GM12878 (cell line): ENCODE measurements at regions not wholly inside any gene's neighbourhood (a gene's known extent, or its start where the extent isn't known, plus 50 kb on each side); places are given as distances from the start of the nearest gene placed in this dataset.

Source experiments
- ATAC-seq: fragments of 200-7000 bp; cut with Tn5 transposase; 3 replicates; pipeline ENCODE4 v1.9.1; 2020; ENCODE audit warnings: mild to moderate bottlenecking, moderate library complexity
- BruUV-seq: library from RNA; stranded (reverse); fragments of 400-500 nt; replicated peaks from 2 replicates; lab custom pipeline; 2021; lab: Mats Ljungman, UMichigan
- CTCF ChIA-PET: fragments of 300-600 bp; sonication (Branson Sonifier 250); formaldehyde crosslinking; extraction: SDS; loops from one replicate; lab custom pipeline; 2021; ENCODE audit warnings: inconsistent platforms; lab: Yijun Ruan, JAX
- POLR2A ChIA-PET: fragments of 350-600 bp; formaldehyde crosslinking; extraction: SDS; loops from one replicate; lab custom pipeline; 2021; ENCODE audit warnings: inconsistent platforms; lab: Charles Lee
- RAD21 ChIA-PET: fragments of 300-600 bp; sonication (Branson Sonifier 250); formaldehyde crosslinking; loops from one replicate; lab custom pipeline; 2023; ENCODE audit warnings: antibody characterized with exemption; ENCODE audit not compliant: unreplicated experiment; lab: Charles Lee
- SMC1A ChIA-PET: fragments of 300-600 bp; sonication (Branson Sonifier 250); formaldehyde crosslinking; loops from one replicate; lab custom pipeline; 2023; ENCODE audit not compliant: unreplicated experiment, uncharacterized antibody; lab: Charles Lee
- DNase-seq: peaks from one replicate; pipeline ENCODE4 v3.0.0-alpha.2; 2011; ENCODE audit warnings: low read depth, low spot score
- FAIRE-seq: peaks from 3 replicates; lab custom pipeline; 2011; peaks lifted over from hg19 to GRCh38; lab: Jason Lieb, UNC
- H2AFZ ChIP-seq: 2 replicates; pipeline ENCODE4 v1.6.0; 2011; ENCODE audit warnings: low read depth, low read length, control low read depth; ENCODE audit not compliant: control insufficient read depth
- H3K27ac ChIP-seq: 2 replicates; pipeline ENCODE4 v1.5.1; 2011; ENCODE audit warnings: control low read depth; ENCODE audit not compliant: control insufficient read depth, insufficient read depth
- H3K27me3 ChIP-seq, 2 experiments: replicated peaks in 1 of 2; 2 replicates each; pipeline versions ENCODE4 v1.6.0 to v1.6.1; 2011; ENCODE audit warnings: low read length in 1 of 2; ENCODE audit not compliant: control insufficient read depth in 2 of 2, insufficient read depth in 2 of 2
- H3K36me3 ChIP-seq, 2 experiments: 2 replicates each; pipeline ENCODE4 v1.5.1; 2011; ENCODE audit warnings: low read length in 1 of 2; ENCODE audit not compliant: control insufficient read depth in 2 of 2, insufficient read depth in 2 of 2
- H3K4me1 ChIP-seq: 2 replicates; pipeline ENCODE4 v1.6.1; 2011; ENCODE audit warnings: mild to moderate bottlenecking, low read length, moderate library complexity, mixed read lengths; ENCODE audit not compliant: control insufficient read depth, insufficient read depth
- H3K4me2 ChIP-seq: 2 replicates; pipeline ENCODE4 v1.6.0; 2011; ENCODE audit warnings: control low read depth; ENCODE audit not compliant: control insufficient read depth, insufficient read depth
- H3K4me3 ChIP-seq: fragments of 200-600 bp; sonication (generic); 2 replicates; pipeline ENCODE4 v1.5.1; 2016
- H3K79me2 ChIP-seq: 2 replicates; pipeline ENCODE4 v1.6.0; 2011; ENCODE audit warnings: low read length; ENCODE audit not compliant: control insufficient read depth, insufficient read depth
- H3K9ac ChIP-seq: 2 replicates; pipeline ENCODE4 v1.8.0; 2011; ENCODE audit warnings: low read length, control low read depth, mixed read lengths; ENCODE audit not compliant: control insufficient read depth, insufficient read depth
- H3K9me3 ChIP-seq: replicated peaks from 3 replicates; pipeline ENCODE4 v1.5.1; 2011; ENCODE audit warnings: mild to moderate bottlenecking, low read length; ENCODE audit not compliant: control insufficient read depth, insufficient read depth
- H4K20me1 ChIP-seq: 2 replicates; pipeline ENCODE4 v1.6.0; 2011; ENCODE audit not compliant: control insufficient read depth, insufficient read depth
- GATAD2B ChIP-seq: fragments of 450-650 bp; conservative IDR thresholded peaks from 2 replicates; pipeline ENCODE4 v1.6.1; 2017; ENCODE audit warnings: low read depth, mild to moderate bottlenecking, moderate library complexity
- PAX5 ChIP-seq: IDR thresholded peaks from 2 replicates; pipeline ENCODE4 v1.6.1; 2011; ENCODE audit warnings: low read depth, low read length, borderline replicate concordance
- RUNX3 ChIP-seq: IDR thresholded peaks from 2 replicates; pipeline ENCODE4 v1.6.1; 2012; ENCODE audit warnings: low read length, inconsistent platforms
- SMAD1 ChIP-seq: fragments of 450-650 bp; IDR thresholded peaks from 2 replicates; pipeline ENCODE4 v1.6.1; 2018; ENCODE audit warnings: mild to moderate bottlenecking, low read depth; ENCODE audit not compliant: partially characterized antibody
- SREBF2 ChIP-seq: IDR thresholded peaks from 2 replicates; pipeline ENCODE4 v1.6.1; 2012; ENCODE audit warnings: mild to moderate bottlenecking, low read length
- TARDBP ChIP-seq: IDR thresholded peaks from 2 replicates; pipeline ENCODE4 v1.6.1; 2016; ENCODE audit warnings: borderline replicate concordance
- ZBTB11 ChIP-seq: fragments of 450-650 bp; formaldehyde crosslinking; IDR thresholded peaks from 2 replicates; pipeline ENCODE4 v1.5.0; 2022; ENCODE audit warnings: mild to moderate bottlenecking, missing genetic modification characterization
- WGBS: methylation state at CpG from one replicate; pipeline ENCODE4 v1.1.6; 2016; ENCODE audit warnings: low lambda C conversion rate; ENCODE audit not compliant: insufficient replicate concordance, insufficient coverage; ENCODE audit errors: missing lambda C conversion rate; 5-methylcytosine and 5-hydroxymethylcytosine counted together
- in situ Hi-C: fragments of 300-500 bp; cut with MboI; formaldehyde crosslinking; loops from 9 replicates; pipeline ENCODE4 v1.14.3; 2018; ENCODE audit warnings: mixed read lengths
- intact Hi-C: fragments of 100-400 bp; cut with micrococcal nuclease; formaldehyde crosslinking; loops from one replicate; pipeline ENCODE4 v1.14.2; 2022; ENCODE audit not compliant: unreplicated experiment

GRCh38 chr12:75611041-75611440, 99.6 kb upstream of the KRR1 start:
- no peak for ATAC-seq
- Histone ChIP-seq H3K27ac (no peak overlapping the region), H2AFZ (no peak overlapping the region), H3K79me2 (no peaks in the 10 kb centered on the region)
- BruUV-seq, result no TSS peak
- intact Hi-C loops, result no loop called here
- ChIA-PET POLR2A (interaction anchor here (0.6 kb wide), 1 partner anchor 603 kb away, joined by 3 read pairs; no protein-coding TSS in a partner anchor), CTCF (interaction anchor here (0.9 to 1.7 kb wide), 4 partner anchors 12 to 84 kb away, joined by 3 to 4 read pairs (median 3); no protein-coding TSS in a partner anchor)
- no peak for FAIRE-seq
- in situ Hi-C loops, result no loop called here
- no peak for TF ChIP-seq SREBF2
- TF ChIP-seq PAX5, result no peak
- TF ChIP-seq SMAD1, result no peak
- no peak for TF ChIP-seq RUNX3
- no peak for TF ChIP-seq ZBTB11 (CRISPR knock-in tag)
- TF ChIP-seq TARDBP, result no peak
- TF ChIP-seq GATAD2B, result no peak
- TF ChIP-seq, all 136 proteins: peak for 0
- H3K9ac ChIP-seq, result no peak overlapping the region
- H3K36me3 ChIP-seq, result no peaks in the 10 kb centered on the region
- no peaks in the 10 kb centered on the region for H3K27me3 ChIP-seq
- H4K20me1 ChIP-seq, result no peaks in the 10 kb centered on the region
- H3K9me3 ChIP-seq, result no peaks in the 10 kb centered on the region
- H3K4me2 ChIP-seq, result no peak overlapping the region
- no peak for DNase-seq
- H3K4me3 ChIP-seq, result no peak overlapping the region
- no peaks in the 10 kb centered on the region for H3K4me1 ChIP-seq
- SMC1A ChIA-PET, result interaction anchor here (0.6 to 1.7 kb wide), 3 partner anchors 9 to 523 kb away, joined by 3 to 9 read pairs (median 3); no protein-coding TSS in a partner anchor
- RAD21 ChIA-PET, result interaction anchor here (2.5 kb wide), 1 partner anchor 30 kb away, joined by 5 read pairs; no protein-coding TSS in a partner anchor
- 66% methylated on average over 4 of the region's 4 CpGs for WGBS
